ENCODE measurements at regions not wholly inside any gene's neighbourhood (a gene's known extent, or its start where the extent isn't known, plus 50 kb on each side); places are given as distances from the start of the nearest gene placed in this dataset.
"Not testable (repeated sequence)": the region's sequence is repeated elsewhere in the genome, so short reads cannot be mapped to it uniquely, and the experiment has no call there.

GRCh38 chr19:30281906-30282305, 90.3 kb upstream of the ZNF536 start:
- DNase-seq: no peak

GRCh38 chr19:30283556-30283955, 88.6 kb upstream of the ZNF536 start:
- DNase-seq: no peak

- DNase-seq: no peak
Observed at GRCh38 chr19:30284209-30284608, 88.0 kb upstream of the ZNF536 start.

- no peak for DNase-seq
Observed at GRCh38 chr19:30284885-30285284, 87.3 kb upstream of the ZNF536 start.

GRCh38 chr19:30286378-30286777, 85.8 kb upstream of the ZNF536 start:
- no peak for DNase-seq

GRCh38 chr19:30287259-30287658, 84.9 kb upstream of the ZNF536 start:
- no peak for DNase-seq

GRCh38 chr19:30287973-30288372, 84.2 kb upstream of the ZNF536 start:
- DNase-seq: no peak

- DNase-seq: no peak
Observed at GRCh38 chr19:30288911-30289310, 83.3 kb upstream of the ZNF536 start.

GRCh38 chr19:30289336-30289735, 82.8 kb upstream of the ZNF536 start:
- no peak for DNase-seq

GRCh38 chr19:30290805-30291204, 81.4 kb upstream of the ZNF536 start:
- DNase-seq: not testable (repeated sequence)

GRCh38 chr19:30293051-30293785, 79.0 kb upstream of the ZNF536 start:
- no peak for DNase-seq

GRCh38 chr19:30297969-30298368, 74.2 kb upstream of the ZNF536 start:
- no peak for DNase-seq

GRCh38 chr19:30303131-30303654, 69.0 kb upstream of the ZNF536 start:
- DNase-seq: no peak

GRCh38 chr19:30304540-30304939, 67.6 kb upstream of the ZNF536 start:
- no peak for DNase-seq

- no peak for DNase-seq
Observed at GRCh38 chr19:30305346-30306060, 66.7 kb upstream of the ZNF536 start.

- DNase-seq: no peak
Observed at GRCh38 chr19:30307191-30307974, 64.8 kb upstream of the ZNF536 start.

- no peak for DNase-seq
Observed at GRCh38 chr19:30309176-30309575, 63.0 kb upstream of the ZNF536 start.

GRCh38 chr19:30309905-30310601, 62.1 kb upstream of the ZNF536 start:
- DNase-seq: no peak

- no peak for DNase-seq
Observed at GRCh38 chr19:30310602-30311263, 61.5 kb upstream of the ZNF536 start.

GRCh38 chr19:30311911-30312310, 60.3 kb upstream of the ZNF536 start:
- no peak for DNase-seq

GRCh38 chr19:30312582-30313352, 59.4 kb upstream of the ZNF536 start:
- no peak for DNase-seq
